Gastrocnemius medialis (tissue), 4 donors: ENCODE measurements at regions not wholly inside any gene's neighbourhood (a gene's known extent, or its start where the extent isn't known, plus 50 kb on each side); places are given as distances from the start of the nearest gene placed in this dataset.

ENCODE experiments used
- POLR2A ChIP-seq, 2 donors: fragments of 450-650 bp; IDR thresholded peaks; one replicate each; pipeline ENCODE4 v1.6.1; 2017; ENCODE audit warnings: antibody characterized with exemption in 2 of 2, mild to moderate bottlenecking in 2 of 2, moderate library complexity in 2 of 2
- TF ChIP-seq, protein P1 (sequence below), 5 experiments: fragments of 450-650 bp in 3 of 5; fragments of 200-600 bp in 2 of 5; sonication (generic) in 2 of 5; IDR thresholded peaks in 4 of 5; conservative IDR thresholded peaks in 1 of 5; 1 replicate in 4 of 5; 2 replicates in 1 of 5; pipeline ENCODE4 v1.5.1; 2016 to 2019; ENCODE audit warnings: antibody characterized with exemption in 5 of 5, mild to moderate bottlenecking in 3 of 5, moderate library complexity in 3 of 5

DNA sequence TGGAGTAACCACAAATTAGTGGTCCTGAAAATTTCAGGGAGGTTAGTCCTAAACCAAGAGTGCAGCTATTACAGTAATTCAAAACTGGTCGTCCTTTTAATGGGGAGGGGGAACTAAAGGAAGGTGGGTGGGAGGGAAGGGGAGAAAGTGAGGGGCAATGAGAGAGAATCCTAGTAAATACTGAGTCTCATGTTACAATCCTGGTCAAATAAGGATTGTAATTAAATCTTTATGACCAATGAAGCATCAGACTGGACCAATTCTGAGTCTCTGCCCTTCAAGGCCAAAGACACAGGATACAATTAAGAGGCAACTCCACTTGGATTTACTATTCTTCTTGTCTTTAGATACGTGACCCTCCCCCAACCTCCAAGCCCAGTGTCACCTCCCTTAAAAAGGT, 262.9 kb downstream of the BCL11A start:
- no peak for TF ChIP-seq POLR2A (IDR thresholded peaks at IDR 0.05)
- TF ChIP-seq, protein P1, sequence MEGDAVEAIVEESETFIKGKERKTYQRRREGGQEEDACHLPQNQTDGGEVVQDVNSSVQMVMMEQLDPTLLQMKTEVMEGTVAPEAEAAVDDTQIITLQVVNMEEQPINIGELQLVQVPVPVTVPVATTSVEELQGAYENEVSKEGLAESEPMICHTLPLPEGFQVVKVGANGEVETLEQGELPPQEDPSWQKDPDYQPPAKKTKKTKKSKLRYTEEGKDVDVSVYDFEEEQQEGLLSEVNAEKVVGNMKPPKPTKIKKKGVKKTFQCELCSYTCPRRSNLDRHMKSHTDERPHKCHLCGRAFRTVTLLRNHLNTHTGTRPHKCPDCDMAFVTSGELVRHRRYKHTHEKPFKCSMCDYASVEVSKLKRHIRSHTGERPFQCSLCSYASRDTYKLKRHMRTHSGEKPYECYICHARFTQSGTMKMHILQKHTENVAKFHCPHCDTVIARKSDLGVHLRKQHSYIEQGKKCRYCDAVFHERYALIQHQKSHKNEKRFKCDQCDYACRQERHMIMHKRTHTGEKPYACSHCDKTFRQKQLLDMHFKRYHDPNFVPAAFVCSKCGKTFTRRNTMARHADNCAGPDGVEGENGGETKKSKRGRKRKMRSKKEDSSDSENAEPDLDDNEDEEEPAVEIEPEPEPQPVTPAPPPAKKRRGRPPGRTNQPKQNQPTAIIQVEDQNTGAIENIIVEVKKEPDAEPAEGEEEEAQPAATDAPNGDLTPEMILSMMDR (IDR thresholded peaks at IDR 0.05 in 4 of 5, conservative IDR thresholded peaks at IDR 0.05 in 1 of 5), result no peak
